HG03039 (cell line): ENCODE measurements at regions not wholly inside any gene's neighbourhood (a gene's known extent, or its start where the extent isn't known, plus 50 kb on each side); places are given as distances from the start of the nearest gene placed in this dataset.

Experiments used
- ATAC-seq: cut with Tn5 transposase; IDR thresholded peaks from one replicate; pipeline ENCODE4 v1.9.1; 2021; ENCODE audit warnings: mild to moderate bottlenecking, moderate library complexity; ENCODE audit not compliant: unreplicated experiment

GRCh38 chr2:186068139-186068801 is 329.7 kb downstream of the FSIP2 start:
- no peak for ATAC-seq

GRCh38 chr2:186069676-186070075 is 331.1 kb downstream of the FSIP2 start:
- no peak for ATAC-seq

GRCh38 chr2:186085226-186085625 is 346.6 kb downstream of the FSIP2 start:
- ATAC-seq = no peak

- no peak for ATAC-seq
Observed at GRCh38 chr2:186093174-186093573, 354.6 kb downstream of the FSIP2 start.

- no peak for ATAC-seq
Observed at GRCh38 chr2:186098821-186099220, 360.2 kb downstream of the FSIP2 start.

GRCh38 chr2:186099826-186100225 is 361.2 kb downstream of the FSIP2 start:
- no peak for ATAC-seq

- ATAC-seq = no peak
Observed at GRCh38 chr2:186100636-186101035, 362.0 kb downstream of the FSIP2 start.

GRCh38 chr2:186101616-186102015 is 363.0 kb downstream of the FSIP2 start:
- ATAC-seq = no peak

GRCh38 chr2:186103276-186103675 is 364.7 kb downstream of the FSIP2 start:
- ATAC-seq = no peak

GRCh38 chr2:186105016-186105724 is 366.6 kb downstream of the FSIP2 start:
- no peak for ATAC-seq

- ATAC-seq = no peak
Observed at GRCh38 chr2:186108470-186108869, 369.9 kb downstream of the FSIP2 start.

GRCh38 chr2:186113284-186113683 is 372.8 kb upstream of the ZC3H15 start:
- no peak for ATAC-seq

- ATAC-seq = no peak
Observed at GRCh38 chr2:186125156-186125555, 360.9 kb upstream of the ZC3H15 start.

- ATAC-seq = no peak
Observed at GRCh38 chr2:186125625-186126024, 360.4 kb upstream of the ZC3H15 start.

GRCh38 chr2:186126181-186126580 is 359.9 kb upstream of the ZC3H15 start:
- no peak for ATAC-seq

- ATAC-seq = no peak
Observed at GRCh38 chr2:186129767-186130581, 356.1 kb upstream of the ZC3H15 start.

GRCh38 chr2:186130748-186131641 is 355.1 kb upstream of the ZC3H15 start:
- ATAC-seq = no peak

GRCh38 chr2:186135686-186136085 is 350.4 kb upstream of the ZC3H15 start:
- ATAC-seq = no peak

GRCh38 chr2:186136860-186137259 is 349.2 kb upstream of the ZC3H15 start:
- ATAC-seq = no peak

GRCh38 chr2:186138845-186139244 is 347.2 kb upstream of the ZC3H15 start:
- no peak for ATAC-seq

GRCh38 chr2:186159101-186159500 is 327.0 kb upstream of the ZC3H15 start:
- ATAC-seq = no peak
